Smooth muscle cell (in vitro differentiated cells): ENCODE measurements at regions not wholly inside any gene's neighbourhood (a gene's known extent, or its start where the extent isn't known, plus 50 kb on each side); places are given as distances from the start of the nearest gene placed in this dataset.
A peak's percentile ranks its signal among the peaks of the same experiment; 100 is the strongest.

Experiments used
- DNase-seq: peaks from one replicate; lab custom pipeline; 2025; ENCODE audit not compliant: unreplicated experiment; lab: John Stamatoyannopoulos, UW
- H2AFZ ChIP-seq: fragments of 200-600 bp; sonication (generic); 2 replicates; pipeline ENCODE4 v1.6.0; 2016; ENCODE audit warnings: antibody characterized with exemption, low read depth, mild to moderate bottlenecking
- H3F3A ChIP-seq: fragments of 200-600 bp; sonication (generic); 2 replicates; pipeline ENCODE4 v1.6.0; 2017; ENCODE audit warnings: antibody characterized with exemption, low read depth
- H3K27ac ChIP-seq: fragments of 200-600 bp; sonication (generic); 2 replicates; pipeline ENCODE4 v1.5.1; 2016; ENCODE audit warnings: low read depth, mild to moderate bottlenecking
- H3K27me3 ChIP-seq: fragments of 200-600 bp; sonication (generic); 2 replicates; pipeline ENCODE4 v1.6.1; 2016; ENCODE audit warnings: low read depth, mild to moderate bottlenecking
- H3K36me3 ChIP-seq: fragments of 200-600 bp; sonication (generic); 2 replicates; pipeline ENCODE4 v1.5.1; 2016; ENCODE audit warnings: low read depth
- H3K4me1 ChIP-seq: fragments of 200-600 bp; sonication (generic); 2 replicates; pipeline ENCODE4 v1.5.1; 2016; ENCODE audit warnings: low read depth
- H3K4me2 ChIP-seq: fragments of 200-600 bp; sonication (generic); 2 replicates; pipeline ENCODE4 v1.6.0; 2016; ENCODE audit warnings: mild to moderate bottlenecking
- H3K4me3 ChIP-seq: fragments of 200-600 bp; sonication (generic); 2 replicates; pipeline ENCODE4 v1.5.1; 2016; ENCODE audit warnings: mild to moderate bottlenecking
- H3K79me2 ChIP-seq: fragments of 200-600 bp; sonication (generic); 2 replicates; pipeline ENCODE4 v1.6.0; 2016; ENCODE audit warnings: low read depth, mild to moderate bottlenecking
- H3K9ac ChIP-seq: fragments of 200-600 bp; sonication (generic); 2 replicates; pipeline ENCODE4 v1.6.0; 2016; ENCODE audit warnings: low read depth
- H3K9me3 ChIP-seq: fragments of 200-600 bp; sonication (generic); replicated peaks from 2 replicates; pipeline ENCODE4 v1.5.1; 2016; ENCODE audit warnings: low read depth
- H4K20me1 ChIP-seq: fragments of 200-600 bp; sonication (generic); 2 replicates; pipeline ENCODE4 v1.6.0; 2016; ENCODE audit warnings: low read depth
- WGBS: methylation state at CpG from one replicate; pipeline ENCODE4 v1.1.7; 2016; ENCODE audit warnings: low lambda C conversion rate; 5-methylcytosine and 5-hydroxymethylcytosine counted together
- TF ChIP-seq, protein P1 (sequence below): fragments of 200-600 bp; sonication (generic); IDR thresholded peaks from 2 replicates; pipeline ENCODE4 v1.5.1; 2017; ENCODE audit warnings: borderline replicate concordance, mild to moderate bottlenecking, antibody characterized with exemption; ENCODE audit not compliant: insufficient read depth, poor library complexity, severe bottlenecking

DNA sequence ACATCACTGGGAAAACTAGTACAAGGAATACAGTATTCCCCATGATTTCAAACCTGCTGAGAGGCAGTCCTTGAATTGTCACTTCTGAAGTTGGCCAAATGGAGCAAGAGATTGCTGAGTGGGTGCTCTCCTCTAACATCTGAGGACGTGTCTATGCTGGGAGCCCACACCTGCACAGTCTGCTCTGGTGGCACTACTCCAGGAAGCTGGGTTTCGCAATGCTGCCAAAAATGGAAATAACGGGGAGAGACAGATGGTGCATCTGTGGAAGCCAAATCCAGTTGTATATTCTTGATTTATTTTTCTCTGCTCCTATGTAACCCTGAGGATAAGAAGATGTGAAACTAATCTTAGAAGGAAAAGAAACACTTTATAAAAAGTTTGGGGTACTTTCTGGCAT lies 240.1 kb upstream of the CTSO start:
- peak overlapping the region; percentile 66 for H3K9ac ChIP-seq
- no peak for DNase-seq
- H3K4me3 ChIP-seq, result no peak overlapping the region
- H3K27ac ChIP-seq, result peak overlapping the region; percentile 98
- WGBS, result 57% methylated on average over 3 of the region's 3 CpGs
- peak overlapping the region; percentile 61 for H3K4me2 ChIP-seq
- no peaks in the 10 kb centered on the region for H3K79me2 ChIP-seq
- no peak overlapping the region for H2AFZ ChIP-seq
- TF ChIP-seq, protein P1, sequence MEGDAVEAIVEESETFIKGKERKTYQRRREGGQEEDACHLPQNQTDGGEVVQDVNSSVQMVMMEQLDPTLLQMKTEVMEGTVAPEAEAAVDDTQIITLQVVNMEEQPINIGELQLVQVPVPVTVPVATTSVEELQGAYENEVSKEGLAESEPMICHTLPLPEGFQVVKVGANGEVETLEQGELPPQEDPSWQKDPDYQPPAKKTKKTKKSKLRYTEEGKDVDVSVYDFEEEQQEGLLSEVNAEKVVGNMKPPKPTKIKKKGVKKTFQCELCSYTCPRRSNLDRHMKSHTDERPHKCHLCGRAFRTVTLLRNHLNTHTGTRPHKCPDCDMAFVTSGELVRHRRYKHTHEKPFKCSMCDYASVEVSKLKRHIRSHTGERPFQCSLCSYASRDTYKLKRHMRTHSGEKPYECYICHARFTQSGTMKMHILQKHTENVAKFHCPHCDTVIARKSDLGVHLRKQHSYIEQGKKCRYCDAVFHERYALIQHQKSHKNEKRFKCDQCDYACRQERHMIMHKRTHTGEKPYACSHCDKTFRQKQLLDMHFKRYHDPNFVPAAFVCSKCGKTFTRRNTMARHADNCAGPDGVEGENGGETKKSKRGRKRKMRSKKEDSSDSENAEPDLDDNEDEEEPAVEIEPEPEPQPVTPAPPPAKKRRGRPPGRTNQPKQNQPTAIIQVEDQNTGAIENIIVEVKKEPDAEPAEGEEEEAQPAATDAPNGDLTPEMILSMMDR, result no peak
- H4K20me1 ChIP-seq, result no peaks in the 10 kb centered on the region
- H3K4me1 ChIP-seq, result peaks cover 22% of the 10 kb centered on the region
- no peaks in the 10 kb centered on the region for H3K36me3 ChIP-seq
- H3K9me3 ChIP-seq, result no peaks in the 10 kb centered on the region
- H3F3A ChIP-seq, result peaks cover 18% of the 10 kb centered on the region
- H3K27me3 ChIP-seq, result no peaks in the 10 kb centered on the region

DNA sequence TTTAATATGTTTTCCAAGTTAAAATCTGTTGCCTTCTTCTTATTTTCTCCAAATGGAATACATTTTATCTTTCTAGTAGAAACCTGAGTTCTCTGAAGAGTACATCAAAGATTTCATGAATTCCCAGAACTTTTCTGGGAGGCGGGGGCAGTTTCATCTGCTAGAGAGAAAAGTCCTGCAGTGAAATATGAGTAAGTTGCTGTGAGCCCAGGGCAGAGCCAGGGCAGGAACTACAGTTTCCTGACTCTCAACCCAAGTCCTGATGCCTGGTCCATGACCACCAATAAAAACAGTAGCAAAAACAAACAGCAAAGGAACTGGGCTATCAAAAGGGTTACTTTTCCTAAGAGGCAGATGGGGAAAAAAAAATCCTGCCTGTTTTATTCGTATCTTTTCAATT lies 239.4 kb upstream of the CTSO start:
- H3K79me2 ChIP-seq, result no peaks in the 10 kb centered on the region
- 47% methylated on average over 2 of the region's 2 CpGs for WGBS
- TF ChIP-seq, protein P1, result no peak
- H3K27me3 ChIP-seq, result no peaks in the 10 kb centered on the region
- no peaks in the 10 kb centered on the region for H3K36me3 ChIP-seq
- DNase-seq, result no peak
- H3K9me3 ChIP-seq, result no peaks in the 10 kb centered on the region
- H3K9ac ChIP-seq, result peak overlapping the region; percentile 66
- H2AFZ ChIP-seq, result peak overlapping the region; percentile 36
- peak overlapping the region; percentile 61 for H3K4me2 ChIP-seq
- no peak overlapping the region for H3K4me3 ChIP-seq
- peaks cover 18% of the 10 kb centered on the region for H3F3A ChIP-seq
- H3K4me1 ChIP-seq, result peaks cover 22% of the 10 kb centered on the region
- peak overlapping the region; percentile 98 for H3K27ac ChIP-seq
- H4K20me1 ChIP-seq, result no peaks in the 10 kb centered on the region

DNA sequence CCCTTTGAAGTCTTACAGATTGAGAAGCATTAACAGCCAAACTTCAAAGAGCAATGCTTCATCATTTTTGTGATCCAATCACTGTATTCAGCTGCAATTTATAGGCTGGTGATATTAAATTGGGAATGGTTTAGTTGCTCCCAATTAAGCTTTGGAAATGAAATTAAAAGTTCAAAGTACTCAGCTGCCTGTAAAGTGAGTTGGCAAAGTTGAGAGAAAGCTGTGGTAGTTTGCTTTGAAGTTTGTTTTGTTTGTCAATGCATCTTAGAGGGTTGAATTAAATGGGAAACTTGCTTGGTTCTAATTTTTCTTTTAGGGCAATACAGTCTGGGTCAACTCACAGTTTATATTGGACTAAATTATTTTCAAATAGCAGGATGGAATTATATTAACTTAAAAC lies 238.4 kb upstream of the CTSO start:
- no peaks in the 10 kb centered on the region for H3K9me3 ChIP-seq

More for the DNA sequence above, 238.4 kb upstream of the CTSO start:
- no peaks in the 10 kb centered on the region for H3K36me3 ChIP-seq
- H3K4me3 ChIP-seq, result no peak overlapping the region
- TF ChIP-seq, protein P1, result no peak
- H2AFZ ChIP-seq, result no peak overlapping the region
- peak overlapping the region; percentile 61 for H3K4me2 ChIP-seq
- peaks cover 22% of the 10 kb centered on the region for H3K4me1 ChIP-seq
- H3K9ac ChIP-seq, result peak overlapping the region; percentile 70
- peak overlapping the region; percentile 98 for H3K27ac ChIP-seq
- no peaks in the 10 kb centered on the region for H4K20me1 ChIP-seq
- no peak for DNase-seq
- no peaks in the 10 kb centered on the region for H3K79me2 ChIP-seq
- H3F3A ChIP-seq, result peaks cover 18% of the 10 kb centered on the region
- H3K27me3 ChIP-seq, result no peaks in the 10 kb centered on the region
